HG02759 (cell line): ENCODE measurements at regions not wholly inside any gene's neighbourhood (a gene's known extent, or its start where the extent isn't known, plus 50 kb on each side); places are given as distances from the start of the nearest gene placed in this dataset.
"Not testable (repeated sequence)": the region's sequence is repeated elsewhere in the genome, so short reads cannot be mapped to it uniquely, and the experiment has no call there.

Experiments
- ATAC-seq: cut with Tn5 transposase; IDR thresholded peaks from one replicate; pipeline ENCODE4 v1.9.1; 2021; ENCODE audit warnings: mild to moderate bottlenecking, moderate library complexity; ENCODE audit not compliant: unreplicated experiment

DNA sequence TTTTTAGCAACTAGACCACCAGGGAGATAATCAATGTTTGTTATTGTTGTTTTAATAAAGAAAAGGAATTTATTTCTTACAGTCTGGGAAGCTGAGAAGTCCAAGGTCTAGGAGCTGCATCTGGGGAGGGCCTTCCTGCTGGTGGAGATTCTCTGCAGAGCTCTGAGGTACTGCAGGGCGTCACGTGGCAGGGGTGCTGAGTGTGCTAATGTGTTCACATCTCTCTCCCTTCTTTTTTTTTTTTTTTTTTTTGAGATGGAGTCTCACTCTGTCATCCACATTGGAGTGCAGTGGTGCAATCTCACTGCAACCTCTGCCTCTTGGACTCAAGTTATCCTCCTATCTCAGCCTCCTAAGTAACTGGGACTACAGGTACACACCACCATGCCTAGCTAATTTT is 150.9 kb upstream of the TRIM24 start:
- ATAC-seq, result no peak

DNA sequence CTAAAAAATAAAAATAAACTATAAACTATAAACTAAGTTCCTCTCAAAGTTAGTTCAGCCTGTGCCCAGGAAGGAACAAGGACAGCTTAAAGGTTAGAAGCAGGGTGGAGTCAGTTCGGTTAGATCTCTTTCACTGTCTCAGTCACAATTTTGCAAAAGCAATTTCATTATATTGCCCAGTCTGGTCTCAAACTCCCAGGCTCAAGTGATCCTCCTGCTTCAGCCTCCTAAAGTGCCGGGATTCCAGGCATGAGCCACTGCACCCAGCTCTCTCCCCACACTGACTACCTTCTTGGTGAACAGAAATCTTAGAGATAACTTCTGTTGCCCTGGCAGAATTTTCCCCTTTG is 146.3 kb upstream of the TRIM24 start:
- ATAC-seq, result no peak

DNA sequence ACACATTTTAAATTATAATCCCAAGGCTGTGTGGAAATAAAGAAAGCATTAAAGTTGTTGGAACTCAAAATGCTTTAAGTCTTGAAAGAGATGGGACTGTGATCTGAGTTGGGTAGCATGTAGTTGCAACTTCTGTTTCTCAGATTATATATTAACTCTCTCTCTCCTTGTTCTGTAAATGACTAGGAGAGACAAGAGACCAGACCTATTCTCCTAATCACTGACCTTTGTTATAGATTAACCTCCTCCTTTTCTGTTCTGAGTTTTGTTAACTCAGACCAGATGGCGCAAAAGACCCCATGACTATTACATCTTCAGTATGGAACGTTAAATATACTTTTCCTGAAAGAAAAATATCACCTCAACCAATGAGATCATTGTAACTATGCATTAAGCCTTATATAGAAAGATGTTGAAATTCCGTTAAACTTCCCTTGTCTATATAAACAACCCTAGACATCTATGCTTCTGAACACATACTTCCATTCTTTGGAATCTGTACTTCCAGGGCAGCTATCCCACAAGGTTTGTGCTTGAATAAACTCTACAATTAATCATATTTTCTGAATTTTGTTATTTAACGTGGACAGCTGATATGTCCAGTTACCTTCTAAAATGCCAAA is 143.5 kb upstream of the TRIM24 start:
- peak; percentile 97 for ATAC-seq

DNA sequence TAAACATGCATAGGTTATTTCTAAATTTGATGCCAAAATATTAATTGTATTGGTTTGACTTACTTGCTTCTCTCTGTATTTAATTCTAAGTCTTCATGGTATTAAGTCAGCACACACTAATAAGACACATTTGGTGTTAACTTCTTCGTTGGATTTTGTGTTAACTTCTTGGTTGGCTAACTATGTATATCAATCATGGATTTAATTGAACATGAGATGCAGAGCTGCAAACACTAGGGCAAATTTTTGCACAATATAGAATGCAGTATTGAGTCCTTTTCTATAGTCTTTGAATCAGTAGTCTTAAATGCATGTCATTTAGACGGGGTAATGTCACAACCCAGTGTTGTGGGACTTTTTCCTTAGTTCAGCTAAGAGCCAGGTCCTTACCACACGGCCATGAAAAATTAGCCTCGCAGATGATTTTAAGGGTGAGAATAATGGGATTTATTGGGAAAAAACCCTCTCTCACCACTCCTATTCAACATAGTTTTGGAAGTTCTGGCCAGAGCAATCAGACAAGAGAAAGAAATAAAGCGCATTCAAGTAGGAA is 142.9 kb upstream of the TRIM24 start:
- ATAC-seq, result no peak

DNA sequence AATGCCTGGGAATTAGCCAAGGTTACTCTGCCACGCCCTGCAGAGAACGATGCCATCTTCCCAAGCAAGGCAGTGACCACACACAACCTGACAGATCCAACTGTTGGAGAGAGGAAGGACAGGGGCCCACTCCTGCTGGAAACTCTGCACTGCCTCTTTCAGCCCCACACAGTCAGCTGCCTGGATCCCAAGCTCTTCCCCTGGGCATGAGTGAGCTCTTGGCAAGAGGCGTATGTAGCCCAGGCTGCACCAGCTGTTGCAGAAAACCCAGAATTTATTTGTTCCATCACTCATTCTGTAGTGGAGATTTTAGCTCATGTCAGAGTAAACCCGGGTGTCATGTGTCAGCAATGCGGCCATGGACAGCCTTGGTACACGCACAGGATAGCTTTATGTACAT is 135.1 kb upstream of the TRIM24 start:
- ATAC-seq, result no peak

DNA sequence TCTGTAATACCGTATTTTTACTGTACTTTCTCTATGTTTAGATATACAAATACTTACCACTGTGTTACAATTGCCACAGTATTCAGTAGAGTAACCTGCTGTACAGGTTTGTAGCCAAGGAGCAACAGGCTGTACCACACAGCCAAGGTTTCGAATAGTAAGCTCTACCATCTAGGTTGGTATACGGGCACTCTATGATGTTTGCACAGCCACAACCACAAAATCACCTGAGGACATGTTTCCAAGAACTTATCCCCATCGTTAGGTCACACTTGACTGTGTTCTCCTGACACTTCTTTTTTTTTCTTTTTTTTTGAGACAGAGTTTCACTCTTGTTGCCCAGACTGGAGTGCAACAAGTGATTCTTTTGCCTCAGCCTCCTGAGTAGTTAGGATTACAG is 134.6 kb upstream of the TRIM24 start:
- no peak for ATAC-seq

DNA sequence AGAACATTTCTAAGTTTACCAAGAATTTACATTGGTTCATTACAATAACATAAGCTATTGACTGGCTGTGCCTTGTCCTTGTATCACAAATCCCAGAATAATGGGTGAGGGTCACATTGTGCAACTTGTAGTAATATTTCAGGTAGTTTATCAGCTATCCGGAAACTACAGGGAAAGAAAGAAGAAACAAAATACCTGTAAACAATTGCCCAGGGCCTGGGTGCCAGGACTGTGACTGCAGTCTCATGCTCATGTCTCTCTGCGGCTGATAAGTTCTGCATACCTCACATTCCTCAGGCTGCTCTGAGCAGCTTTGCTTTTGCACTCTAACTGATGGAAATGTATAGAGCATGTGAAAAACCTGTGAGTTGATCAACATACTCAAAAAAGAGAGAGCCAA is 131.8 kb upstream of the TRIM24 start:
- no peak for ATAC-seq

DNA sequence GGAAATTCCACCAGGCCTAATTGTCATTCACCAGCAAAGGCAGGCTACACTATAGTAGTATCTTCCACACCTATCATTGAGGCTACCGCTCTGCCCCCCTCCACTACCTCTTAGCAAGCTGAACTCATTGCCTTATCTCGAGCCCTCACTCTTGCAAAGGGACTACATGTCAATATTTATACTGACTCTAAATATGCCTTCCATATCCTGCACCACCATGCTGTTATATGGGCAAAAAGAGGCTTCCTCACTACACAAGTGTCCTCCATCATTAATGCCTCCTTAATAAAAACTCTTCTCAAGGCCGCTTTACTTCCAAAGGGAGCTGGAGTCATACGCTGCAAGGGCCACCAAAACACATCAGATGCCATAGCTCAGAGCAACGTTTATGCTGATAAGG is 127.2 kb upstream of the TRIM24 start:
- not testable (repeated sequence) for ATAC-seq

DNA sequence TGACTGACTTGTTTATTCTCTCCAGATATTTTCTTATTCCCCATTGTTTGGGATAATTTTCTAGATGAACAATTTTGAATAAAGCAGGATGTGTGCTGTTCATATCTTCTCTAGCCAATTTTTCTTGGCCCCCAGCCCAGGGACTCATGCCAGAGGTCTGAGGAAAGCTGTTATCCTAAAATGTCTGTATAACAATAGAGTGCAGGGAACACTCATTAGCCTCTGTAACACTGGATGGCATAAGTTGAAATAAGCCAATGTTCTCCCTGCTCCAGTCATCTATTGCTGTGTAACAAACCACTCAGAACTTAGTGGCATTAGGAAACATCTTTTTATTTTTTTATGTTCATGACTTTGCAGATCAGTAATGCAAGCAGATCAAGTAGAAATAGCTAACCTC is 121.7 kb upstream of the TRIM24 start:
- ATAC-seq, result no peak

DNA sequence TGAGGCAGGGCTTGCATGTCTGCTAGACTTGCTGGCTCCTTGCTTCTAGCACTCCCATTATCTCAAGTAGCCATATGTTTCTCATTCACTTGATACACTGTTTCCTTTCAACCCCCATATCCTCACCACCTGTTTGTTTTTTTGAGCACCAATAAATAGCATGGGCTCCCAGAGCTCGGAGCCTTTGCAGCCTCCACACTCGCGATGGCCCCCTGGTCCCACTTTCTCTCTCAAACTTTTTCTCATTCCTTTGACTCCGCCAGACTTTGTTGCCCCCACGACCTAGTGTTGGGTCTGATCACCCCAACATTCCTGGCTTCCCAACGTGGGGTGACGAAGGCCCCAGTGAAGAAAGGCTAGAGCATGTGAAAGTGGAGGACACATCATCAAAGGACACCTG is 120.8 kb upstream of the TRIM24 start:
- ATAC-seq, result not testable (repeated sequence)

DNA sequence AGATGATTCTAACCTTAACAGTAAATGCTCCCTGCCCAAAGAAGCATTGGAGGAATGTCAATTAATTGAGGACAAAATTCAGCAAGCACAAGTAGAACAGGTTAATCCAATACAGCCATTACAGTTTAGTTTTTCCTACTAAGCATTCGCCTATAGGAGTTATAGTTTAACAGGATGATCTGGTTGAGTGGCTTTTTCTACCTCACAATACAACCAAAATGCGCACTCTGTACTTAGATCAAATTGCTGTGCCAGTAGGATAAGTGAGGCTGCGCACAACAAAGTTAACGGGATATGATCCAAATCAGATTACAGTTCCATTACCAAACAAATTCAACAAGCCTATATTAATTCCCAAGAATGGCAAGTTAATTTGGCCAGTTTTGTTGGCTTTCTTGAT is 117.1 kb upstream of the TRIM24 start:
- ATAC-seq, result no peak

DNA sequence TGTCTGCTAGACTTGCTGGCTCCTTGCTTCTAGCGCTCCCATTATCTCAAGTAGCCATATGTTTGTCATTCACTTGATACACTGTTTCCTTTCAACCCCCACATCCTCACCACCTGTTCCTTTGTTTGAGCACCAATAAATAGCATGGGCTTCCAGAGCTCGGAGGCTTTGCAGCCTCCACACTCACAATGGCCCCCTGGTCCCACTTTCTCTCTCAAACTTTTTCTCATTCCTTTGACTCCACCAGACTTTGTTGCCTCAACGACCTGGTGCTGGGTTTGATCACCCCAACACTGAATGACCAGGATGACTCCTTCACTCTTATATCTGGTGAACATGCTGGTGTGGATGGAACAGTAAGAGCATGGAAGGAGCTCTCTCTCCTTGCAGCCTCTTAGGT is 114.5 kb upstream of the TRIM24 start:
- no peak for ATAC-seq

DNA sequence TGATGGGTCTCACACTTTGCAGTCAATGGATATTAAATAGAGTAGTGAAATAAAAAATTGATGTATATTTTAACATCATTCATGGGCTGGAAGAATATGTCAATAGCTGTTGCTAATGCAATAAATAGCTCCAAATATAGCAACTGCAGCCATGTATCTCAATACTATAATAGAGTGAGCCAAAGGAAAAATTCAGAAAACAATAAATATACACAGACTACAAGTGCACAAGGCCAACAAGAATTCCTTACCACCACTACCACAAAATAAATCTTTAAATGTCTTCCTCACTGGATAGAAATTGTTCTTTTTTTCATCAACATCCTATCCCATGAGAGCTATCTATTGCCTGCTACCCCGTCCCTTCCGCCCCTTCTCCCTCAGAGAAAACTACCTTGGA is 113.1 kb upstream of the TRIM24 start:
- ATAC-seq, result no peak

DNA sequence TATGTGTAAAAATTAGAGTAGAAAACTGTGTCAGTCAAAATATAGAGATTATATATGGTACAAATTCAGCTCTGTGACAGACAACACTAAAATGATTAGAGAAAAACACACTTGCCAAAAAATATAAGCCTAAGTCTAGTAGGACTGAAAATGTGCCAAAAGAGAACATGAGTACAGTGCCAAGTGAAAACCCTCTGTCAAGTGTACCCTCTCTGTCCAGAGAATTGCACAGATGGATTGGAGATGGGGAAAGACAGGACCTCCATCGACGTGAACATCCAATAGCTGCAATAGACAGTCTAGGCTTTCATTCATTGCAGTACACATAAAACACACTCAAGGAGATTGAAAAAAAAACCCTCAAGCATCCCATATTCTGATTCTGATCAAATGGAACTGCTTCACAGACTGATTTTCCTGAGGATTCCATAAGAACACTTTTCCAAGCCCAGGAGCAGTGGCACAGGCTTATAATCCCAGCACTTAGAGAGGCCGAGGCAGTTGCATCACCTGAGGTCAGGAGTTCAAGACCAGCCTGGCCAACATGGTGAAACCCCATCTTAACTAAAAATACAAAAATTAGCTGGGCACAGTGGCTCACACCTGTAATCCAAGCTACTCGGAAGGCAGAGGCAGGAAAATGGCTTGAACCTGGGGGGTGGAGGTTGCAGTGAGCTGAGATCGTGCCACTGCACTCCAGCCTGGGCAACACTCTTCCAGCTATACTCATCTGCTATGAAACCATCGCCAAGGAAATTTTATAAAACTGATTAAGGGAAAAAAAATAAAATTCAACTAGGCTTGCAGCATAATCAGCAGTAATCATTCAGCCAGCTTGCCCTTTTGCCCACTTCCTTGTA is 110.0 kb upstream of the TRIM24 start:
- no peak for ATAC-seq

DNA sequence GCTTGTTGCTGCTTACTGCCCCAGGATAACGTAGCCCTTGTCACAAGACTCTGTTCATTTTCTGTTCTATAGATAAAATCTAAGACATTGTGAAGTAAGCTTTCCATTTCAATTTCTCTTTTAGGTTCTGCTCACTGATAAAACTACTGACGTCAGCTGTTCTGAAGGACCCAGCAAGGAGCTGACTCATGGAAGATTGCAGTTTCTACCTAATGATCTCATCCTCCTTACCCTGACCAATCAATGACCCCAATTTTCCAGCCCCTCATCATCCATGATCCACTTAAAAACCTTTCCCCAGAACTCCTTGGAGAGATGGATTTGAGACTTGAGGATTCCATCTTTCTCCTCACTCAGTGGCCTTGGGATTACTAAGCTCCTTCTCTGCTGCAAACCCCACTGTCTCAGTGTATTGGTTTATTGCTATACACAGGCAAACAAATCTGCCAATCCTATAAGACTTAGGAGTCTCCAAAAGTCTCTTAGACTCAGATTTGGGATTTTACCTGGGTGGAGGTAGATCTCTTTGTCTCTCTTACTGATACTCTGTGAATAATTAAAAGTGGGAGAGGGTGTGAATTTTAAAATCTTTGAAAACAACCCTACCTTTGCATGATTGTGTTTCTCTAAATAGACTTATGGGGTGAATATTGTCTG is 109.2 kb upstream of the TRIM24 start:
- ATAC-seq, result no peak

DNA sequence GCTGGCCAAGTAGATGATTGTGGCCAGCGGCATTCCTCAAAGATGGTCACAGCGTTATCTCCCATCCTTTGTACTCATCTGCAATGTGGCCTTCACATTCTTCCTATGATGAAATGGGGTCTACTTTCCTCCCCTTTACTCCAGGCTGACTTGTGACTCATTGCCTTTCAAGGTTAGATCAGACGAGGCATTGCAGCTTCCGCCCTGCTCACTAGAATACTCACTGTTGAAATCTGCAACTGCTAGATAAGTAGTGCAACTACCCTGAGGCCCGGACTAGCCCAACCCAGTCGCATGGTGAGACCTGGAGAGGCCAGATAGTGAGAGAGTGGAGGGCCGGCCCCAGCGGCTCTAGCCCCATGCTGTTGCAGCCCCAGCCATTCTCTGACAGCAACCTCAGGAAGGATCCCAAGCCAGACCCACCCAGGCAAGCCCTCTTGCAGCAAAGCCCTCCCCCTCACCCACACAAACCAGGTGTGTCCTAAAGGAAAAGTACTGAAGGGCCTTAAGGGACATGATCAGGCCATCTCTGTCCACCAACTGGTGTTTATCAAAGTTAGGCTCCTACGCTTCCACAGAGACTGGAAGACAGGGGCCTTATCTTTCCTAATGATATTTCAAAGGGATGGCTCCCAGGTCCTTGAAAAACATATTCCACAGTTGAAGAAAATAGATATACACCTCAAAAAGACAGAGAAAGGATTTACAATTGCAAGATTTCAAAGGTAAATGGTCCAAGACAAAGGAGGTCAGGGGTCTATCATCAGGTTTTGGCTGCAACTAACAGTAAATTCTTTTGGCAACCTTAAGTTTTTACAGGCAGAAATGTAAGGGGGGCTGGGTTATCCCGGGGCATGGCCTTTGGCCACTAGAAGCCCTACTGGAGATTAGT is 107.2 kb upstream of the TRIM24 start:
- ATAC-seq, result no peak

DNA sequence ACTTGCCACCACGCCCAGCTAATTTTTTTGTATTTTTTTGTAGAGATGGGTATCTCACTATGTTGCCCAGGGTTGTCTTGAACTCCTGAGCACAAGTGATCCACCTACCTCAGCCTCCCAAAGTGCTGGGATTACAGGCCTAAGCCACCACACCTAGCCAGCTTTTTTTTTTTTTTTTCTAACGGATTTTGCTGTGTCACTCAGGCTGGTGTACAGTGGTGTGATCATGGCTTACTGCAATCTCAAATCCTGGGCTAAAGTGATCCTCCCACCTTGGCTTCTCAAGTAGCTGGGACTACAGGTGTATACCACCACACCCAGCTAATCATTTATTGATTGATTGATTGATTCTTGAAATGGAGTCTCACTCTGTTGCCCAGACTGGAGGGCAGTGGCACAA is 106.0 kb upstream of the TRIM24 start:
- no peak for ATAC-seq

DNA sequence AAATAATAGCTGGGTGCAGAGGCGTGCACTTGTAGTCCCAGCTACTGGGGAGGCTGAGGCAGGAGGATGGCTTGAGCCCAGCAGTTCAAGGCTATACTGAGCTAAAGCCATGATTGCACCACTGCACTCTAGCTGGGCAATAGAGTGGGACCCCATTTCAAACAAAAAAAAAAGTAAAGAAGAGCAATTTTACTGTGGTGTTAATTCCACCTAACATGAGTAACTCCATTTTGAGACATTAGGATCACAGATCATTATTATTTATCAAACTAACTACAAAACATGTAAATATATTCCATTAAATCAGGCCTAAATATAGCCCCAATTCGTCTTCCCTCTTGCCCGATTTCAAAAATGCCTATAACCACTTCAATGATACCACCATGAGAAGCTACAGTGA is 104.8 kb upstream of the TRIM24 start:
- ATAC-seq, result no peak

DNA sequence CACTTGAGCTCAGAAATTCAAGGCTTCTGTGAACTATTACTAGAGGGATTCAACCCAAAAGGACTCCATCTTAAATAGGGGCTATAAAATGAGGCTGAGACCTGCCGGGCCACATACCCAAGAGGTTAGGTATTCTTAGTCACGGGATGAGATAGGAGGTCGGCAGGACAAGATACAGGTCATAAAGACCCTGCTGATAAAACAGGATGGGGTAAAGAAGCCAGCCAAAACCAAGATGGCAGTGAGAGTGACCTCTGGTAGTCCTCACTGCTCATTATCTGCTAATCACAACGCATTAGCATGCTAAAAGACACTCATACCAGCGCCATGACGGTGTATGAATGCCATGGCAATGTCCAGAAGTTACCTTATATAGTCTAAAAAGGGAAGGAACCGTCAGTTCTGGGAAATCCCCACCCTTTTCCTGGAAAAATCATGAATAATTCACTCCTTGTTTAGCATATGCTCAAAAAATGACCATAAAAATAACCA is 101.2 kb upstream of the TRIM24 start:
- no peak for ATAC-seq

DNA sequence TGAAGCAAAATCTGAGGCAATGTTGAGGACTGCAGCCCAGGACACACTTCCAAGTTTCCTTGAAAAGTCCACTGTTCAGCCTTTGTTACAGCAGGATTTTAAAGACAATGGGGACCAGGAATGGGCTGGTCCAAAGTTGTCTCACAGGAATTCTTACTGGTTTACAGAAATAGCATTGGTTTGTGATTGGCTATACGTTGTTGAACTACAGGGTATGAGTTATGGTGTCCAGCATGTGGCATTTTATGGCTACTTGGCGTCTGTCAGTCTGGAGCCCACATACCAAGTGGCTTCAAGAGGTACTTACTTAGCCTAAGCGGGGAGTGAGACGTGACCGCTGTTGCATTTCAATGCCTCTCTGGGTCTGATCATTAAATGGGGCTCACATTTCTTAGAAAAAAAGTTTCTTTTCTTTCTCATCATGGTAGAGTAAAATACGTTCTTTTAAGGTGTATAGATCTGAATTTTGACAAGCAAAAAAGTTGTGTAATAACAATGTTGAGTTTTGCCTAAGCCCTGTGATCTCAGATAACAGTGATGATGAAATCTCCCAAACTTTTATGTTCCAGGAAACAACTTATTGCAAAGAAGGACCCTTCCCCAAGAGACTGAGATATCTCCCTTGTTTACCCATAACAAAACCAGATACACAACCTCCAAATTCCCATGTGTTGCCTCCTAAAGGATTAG is 100.0 kb upstream of the TRIM24 start:
- ATAC-seq, result no peak
